ENCODE measurements at regions not wholly inside any gene's neighbourhood (a gene's known extent, or its start where the extent isn't known, plus 50 kb on each side); places are given as distances from the start of the nearest gene placed in this dataset.

- no peak for ATAC-seq
- no TSS peak for BruUV-seq (replicated peaks)
- TF ChIP-seq CREB1 (IDR thresholded peaks at IDR 0.05), result no peak
- no peak for TF ChIP-seq CREB1 (CRISPR knock-in tag; IDR thresholded peaks at IDR 0.05)
- TF ChIP-seq CBFB (CRISPR knock-in tag; IDR thresholded peaks at IDR 0.05), result no peak
- TF ChIP-seq CENPT (CRISPR knock-in tag; IDR thresholded peaks at IDR 0.05; ENCODE audit: low read depth), result no peak
- no peak for TF ChIP-seq HNF1A (IDR thresholded peaks at IDR 0.05; ENCODE audit: low read depth)
- no peak for TF ChIP-seq HNF1A (CRISPR knock-in tag; IDR thresholded peaks at IDR 0.05; ENCODE audit: borderline replicate concordance)
- TF ChIP-seq LRRFIP1 (CRISPR knock-in tag; conservative IDR thresholded peaks at IDR 0.05), result no peak
- no peak for TF ChIP-seq ZNF703 (CRISPR knock-in tag; IDR thresholded peaks at IDR 0.05; ENCODE audit: borderline replicate concordance)
- no peak for TF ChIP-seq MAFF (IDR thresholded peaks at IDR 0.05; ENCODE audit: low read depth, low read length)
- TF ChIP-seq MIER2 (CRISPR knock-in tag; IDR thresholded peaks at IDR 0.05), result no peak
- no peak for TF ChIP-seq ZNF670 (CRISPR knock-in tag; IDR thresholded peaks at IDR 0.05; ENCODE audit: borderline replicate concordance)
- no peak for TF ChIP-seq NR2C2 (CRISPR knock-in tag; IDR thresholded peaks at IDR 0.05; ENCODE audit: borderline replicate concordance)
- no peak for TF ChIP-seq ZNF747 (CRISPR knock-in tag; IDR thresholded peaks at IDR 0.05; ENCODE audit: borderline replicate concordance)
- TF ChIP-seq STAT5B (CRISPR knock-in tag; IDR thresholded peaks at IDR 0.05), result no peak
- no peak for TF ChIP-seq ATF6 (CRISPR knock-in tag; conservative IDR thresholded peaks at IDR 0.05)
- TF ChIP-seq SMARCC2 (IDR thresholded peaks at IDR 0.05), result no peak
- no peak for TF ChIP-seq FOXM1 (CRISPR knock-in tag; IDR thresholded peaks at IDR 0.05)
- TF ChIP-seq IRF9 (CRISPR knock-in tag; IDR thresholded peaks at IDR 0.05; ENCODE audit: borderline replicate concordance), result no peak
Measured at GRCh38 chr4:181488926-181489325, 754.3 kb upstream of the TENM3 start.

More at GRCh38 chr4:181488926-181489325, 754.3 kb upstream of the TENM3 start:
- Histone ChIP-seq H4K20me1 (ENCODE audit: insufficient read depth, low read length) (no peaks in the 10 kb centered on the region), H3K27ac (ENCODE audit: extremely low read length, insufficient read depth, low read length) (no peak overlapping the region), H3K4me3 (replicated peaks in 1 of 3; ENCODE audit: insufficient read depth in 1 of 3, low read depth in 2 of 3, low read length in 3 of 3) (no peak overlapping the region), H3K4me2 (ENCODE audit: low read depth, low read length) (no peak overlapping the region), H3K4me1 (ENCODE audit: insufficient read depth, low read length) (no peaks in the 10 kb centered on the region), H2AFZ (ENCODE audit: low read length) (no peak overlapping the region), H3K27me3 (ENCODE audit: control insufficient read depth in 1 of 2, insufficient read depth in 2 of 2, low read length in 2 of 2) (no peaks in the 10 kb centered on the region; a peak in 1 of 5 replicates), H3K9me3 (ENCODE audit: low read length) (no peaks in the 10 kb centered on the region), H3K36me3 (replicated peaks in 1 of 2; ENCODE audit: control insufficient read depth in 1 of 2, insufficient read depth in 2 of 2, low read length in 2 of 2) (no peaks in the 10 kb centered on the region), H3K79me2 (ENCODE audit: insufficient read depth, low read length) (no peaks in the 10 kb centered on the region), H3K9ac (ENCODE audit: insufficient read depth, low read depth, low read length) (no peak overlapping the region)
- intact Hi-C loops (cut with micrococcal nuclease; ENCODE audit: unreplicated experiment), result no loop called here
- no peak for FAIRE-seq
- no peak for DNase-seq (ENCODE audit: low spot score)
- ChIA-PET CTCF (ENCODE audit: low intra/inter-chr PET ratio, low total read pairs) (no interaction called here), POLR2A (no interaction called here)
- in situ Hi-C loops (cut with HindIII; ENCODE audit: extremely low pct_ligation_motif_present, low pct_unique_long_range_greater_than_20kb), result no loop called here

Measured in HepG2 (cell line).